ENCODE measurements at regions not wholly inside any gene's neighbourhood (a gene's known extent, or its start where the extent isn't known, plus 50 kb on each side); places are given as distances from the start of the nearest gene placed in this dataset.

DNA sequence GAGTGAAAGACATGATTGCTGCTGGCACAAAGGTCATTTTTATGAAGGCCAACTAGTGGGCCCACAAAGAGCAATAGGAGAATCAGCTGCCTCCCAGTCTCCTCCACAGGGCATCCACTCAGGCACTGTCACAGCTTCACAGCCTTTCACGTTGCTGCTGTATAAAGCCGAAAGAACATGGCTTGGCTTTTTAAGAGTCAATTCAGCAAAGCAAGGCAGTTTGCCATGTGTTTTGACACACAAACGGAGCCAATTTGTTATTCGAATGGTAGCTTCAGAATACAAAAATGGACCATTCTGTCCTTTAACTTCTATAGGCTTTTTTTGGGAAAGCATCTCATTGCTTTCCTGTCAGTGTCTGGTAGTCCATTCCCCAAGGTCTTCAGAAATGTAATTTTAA, 283.4 kb upstream of the PARD3B start:
- TF ChIP-seq, protein P1, sequence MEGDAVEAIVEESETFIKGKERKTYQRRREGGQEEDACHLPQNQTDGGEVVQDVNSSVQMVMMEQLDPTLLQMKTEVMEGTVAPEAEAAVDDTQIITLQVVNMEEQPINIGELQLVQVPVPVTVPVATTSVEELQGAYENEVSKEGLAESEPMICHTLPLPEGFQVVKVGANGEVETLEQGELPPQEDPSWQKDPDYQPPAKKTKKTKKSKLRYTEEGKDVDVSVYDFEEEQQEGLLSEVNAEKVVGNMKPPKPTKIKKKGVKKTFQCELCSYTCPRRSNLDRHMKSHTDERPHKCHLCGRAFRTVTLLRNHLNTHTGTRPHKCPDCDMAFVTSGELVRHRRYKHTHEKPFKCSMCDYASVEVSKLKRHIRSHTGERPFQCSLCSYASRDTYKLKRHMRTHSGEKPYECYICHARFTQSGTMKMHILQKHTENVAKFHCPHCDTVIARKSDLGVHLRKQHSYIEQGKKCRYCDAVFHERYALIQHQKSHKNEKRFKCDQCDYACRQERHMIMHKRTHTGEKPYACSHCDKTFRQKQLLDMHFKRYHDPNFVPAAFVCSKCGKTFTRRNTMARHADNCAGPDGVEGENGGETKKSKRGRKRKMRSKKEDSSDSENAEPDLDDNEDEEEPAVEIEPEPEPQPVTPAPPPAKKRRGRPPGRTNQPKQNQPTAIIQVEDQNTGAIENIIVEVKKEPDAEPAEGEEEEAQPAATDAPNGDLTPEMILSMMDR (IDR thresholded peaks at IDR 0.05 in 4 of 5, conservative IDR thresholded peaks at IDR 0.05 in 1 of 5) = no peak
- TF ChIP-seq POLR2A (IDR thresholded peaks at IDR 0.05) = no peak
